ENCODE measurements at regions not wholly inside any gene's neighbourhood (a gene's known extent, or its start where the extent isn't known, plus 50 kb on each side); places are given as distances from the start of the nearest gene placed in this dataset.

GRCh38 chr1:101697072-101697471 is 299.7 kb downstream of the OLFM3 start:
- no peak overlapping the region for H3K4me3 ChIP-seq
- DNase-seq (ENCODE audit: low spot score): no peak
- no peak for TF ChIP-seq CTCF (IDR thresholded peaks at IDR 0.05)
- H3K4me1 ChIP-seq: no peaks in the 10 kb centered on the region
- no peaks in the 10 kb centered on the region for H3K9me3 ChIP-seq
- H3K27me3 ChIP-seq: no peaks in the 10 kb centered on the region
- no peaks in the 10 kb centered on the region for H3K36me3 ChIP-seq
- H3K27ac ChIP-seq: no peak overlapping the region

GRCh38 chr1:101698681-101699080 is 298.0 kb downstream of the OLFM3 start:
- Histone ChIP-seq H3K9me3 (no peaks in the 10 kb centered on the region), H3K36me3 (no peaks in the 10 kb centered on the region), H3K27ac (no peak overlapping the region), H3K27me3 (no peaks in the 10 kb centered on the region), H3K4me1 (no peaks in the 10 kb centered on the region), H3K4me3 (no peak overlapping the region)
- no peak for TF ChIP-seq CTCF (IDR thresholded peaks at IDR 0.05)
- DNase-seq (ENCODE audit: low spot score): no peak

GRCh38 chr1:101704895-101705294 is 291.8 kb downstream of the OLFM3 start:
- TF ChIP-seq CTCF (IDR thresholded peaks at IDR 0.05): no peak
- Histone ChIP-seq H3K27ac (no peak overlapping the region), H3K4me1 (no peaks in the 10 kb centered on the region)

GRCh38 chr1:101706366-101706765 is 290.4 kb downstream of the OLFM3 start:
- Histone ChIP-seq H3K4me1 (no peaks in the 10 kb centered on the region), H3K9me3 (no peaks in the 10 kb centered on the region), H3K27me3 (no peaks in the 10 kb centered on the region), H3K4me3 (no peak overlapping the region), H3K36me3 (no peaks in the 10 kb centered on the region), H3K27ac (no peak overlapping the region)
- no peak for DNase-seq (ENCODE audit: low spot score)
- TF ChIP-seq CTCF (IDR thresholded peaks at IDR 0.05): no peak

More at GRCh38 chr1:101704895-101705294, 291.8 kb downstream of the OLFM3 start:
- Histone ChIP-seq H3K4me3 (no peak overlapping the region), H3K36me3 (no peaks in the 10 kb centered on the region), H3K27me3 (no peaks in the 10 kb centered on the region), H3K9me3 (no peaks in the 10 kb centered on the region)
- DNase-seq (ENCODE audit: low spot score): no peak

- Histone ChIP-seq H3K36me3 (no peaks in the 10 kb centered on the region), H3K4me1 (no peaks in the 10 kb centered on the region), H3K27ac (no peak overlapping the region), H3K9me3 (no peaks in the 10 kb centered on the region), H3K27me3 (no peaks in the 10 kb centered on the region), H3K4me3 (no peak overlapping the region)
- no peak for TF ChIP-seq CTCF (IDR thresholded peaks at IDR 0.05)
- DNase-seq (ENCODE audit: low spot score): no peak
These were observed 287.0 kb downstream of the OLFM3 start for GRCh38 chr1:101709721-101710120.

- Histone ChIP-seq H3K4me1 (no peaks in the 10 kb centered on the region), H3K9me3 (no peaks in the 10 kb centered on the region), H3K36me3 (no peaks in the 10 kb centered on the region), H3K27me3 (no peaks in the 10 kb centered on the region), H3K4me3 (no peak overlapping the region), H3K27ac (no peak overlapping the region)
- TF ChIP-seq CTCF (IDR thresholded peaks at IDR 0.05): no peak
- no peak for DNase-seq (ENCODE audit: low spot score)
These were observed 283.0 kb downstream of the OLFM3 start for GRCh38 chr1:101713760-101714159.
